Activated CD8-positive, alpha-beta memory T cell treated with anti-CD3 and anti-CD28 coated beads, Interleukin-2, amount 50 U/mL, for 1 hour (primary cell): ENCODE measurements at regions not wholly inside any gene's neighbourhood (a gene's known extent, or its start where the extent isn't known, plus 50 kb on each side); places are given as distances from the start of the nearest gene placed in this dataset.
"Not testable (repeated sequence)": the region's sequence is repeated elsewhere in the genome, so short reads cannot be mapped to it uniquely, and the experiment has no call there.

Experiments
- DNase-seq: peaks from one replicate; pipeline ENCODE4 v3.0.0-alpha.2; 2020; ENCODE audit errors: extremely low read depth

DNA sequence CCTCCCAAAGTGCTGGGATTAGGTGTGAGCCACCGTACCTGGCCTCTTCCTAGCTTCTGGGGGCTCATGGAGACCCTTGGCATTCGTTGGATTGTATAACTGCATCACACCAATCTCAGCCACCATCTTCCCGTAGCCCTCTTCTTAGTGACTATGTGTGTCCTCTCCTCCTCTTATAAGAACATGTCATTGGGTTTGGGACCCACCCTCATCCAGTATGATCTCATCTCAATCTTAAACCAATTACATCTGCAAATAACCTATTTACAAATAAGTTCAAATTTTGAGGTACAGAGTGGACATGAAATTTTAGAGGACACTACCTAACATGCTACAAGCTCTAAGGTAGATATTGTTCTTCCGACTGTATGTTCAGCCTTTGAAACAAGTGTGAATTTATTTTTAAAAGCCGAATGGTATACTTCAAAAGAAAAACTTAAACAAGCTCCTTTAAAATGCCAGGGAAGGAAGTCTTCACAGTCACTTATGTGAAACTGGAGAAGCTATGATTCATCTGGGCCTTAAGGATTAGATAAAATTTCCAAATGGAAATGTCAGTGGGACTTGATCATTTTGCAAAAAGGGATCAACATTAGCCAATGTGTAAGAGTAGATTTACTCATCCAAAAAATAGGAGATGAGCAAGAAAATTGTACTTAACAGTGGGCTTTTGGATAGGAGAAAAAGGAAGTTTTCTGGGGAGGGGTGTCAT lies 225.7 kb downstream of the MEX3B start:
- no peak for DNase-seq

DNA sequence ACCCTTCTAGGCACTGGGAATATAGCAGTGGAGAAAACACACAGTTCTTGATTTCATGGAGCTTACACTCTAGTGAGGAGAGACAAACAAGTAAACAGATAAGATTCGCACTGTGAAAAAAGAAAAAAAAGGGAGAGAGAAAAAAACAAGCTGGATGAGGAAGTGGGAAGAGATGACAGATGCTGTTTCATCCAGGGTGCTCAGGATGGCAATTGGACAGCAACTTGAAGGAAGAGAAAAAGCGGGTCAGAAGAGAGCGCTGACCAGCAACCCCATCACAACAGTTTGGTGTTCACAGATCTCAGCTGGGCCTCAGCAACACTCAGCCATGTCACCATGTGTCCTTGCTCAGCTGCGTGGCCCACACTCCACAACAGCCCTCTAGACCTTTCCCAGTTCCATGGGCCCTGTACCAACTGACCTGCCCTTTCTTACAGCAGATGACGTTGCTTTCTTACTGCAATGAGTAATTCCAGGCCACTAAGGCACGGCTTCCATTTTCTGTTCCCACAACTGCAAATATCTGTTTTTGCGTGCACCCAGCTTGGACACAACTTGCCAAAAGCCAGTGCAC lies 230.8 kb downstream of the MEX3B start:
- DNase-seq, result no peak

DNA sequence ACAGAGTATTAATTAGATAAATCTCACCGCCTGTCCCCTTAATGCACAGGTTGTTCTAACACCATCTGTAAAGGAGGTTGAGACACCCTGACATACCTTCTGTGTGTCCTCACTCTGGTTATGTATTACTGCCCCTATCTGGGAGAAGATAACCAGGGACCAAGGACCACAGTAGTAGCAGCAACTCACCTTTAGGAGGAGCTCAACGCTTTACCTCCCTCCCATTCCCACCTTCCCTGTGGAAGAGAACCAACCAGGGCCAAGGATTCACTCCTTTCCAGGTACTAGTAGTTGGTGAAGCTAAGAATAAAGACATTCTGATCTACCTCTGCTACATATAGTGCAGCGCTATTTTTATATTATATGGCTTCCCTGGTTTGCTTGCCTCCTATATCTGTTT lies 232.6 kb downstream of the MEX3B start:
- no peak for DNase-seq

DNA sequence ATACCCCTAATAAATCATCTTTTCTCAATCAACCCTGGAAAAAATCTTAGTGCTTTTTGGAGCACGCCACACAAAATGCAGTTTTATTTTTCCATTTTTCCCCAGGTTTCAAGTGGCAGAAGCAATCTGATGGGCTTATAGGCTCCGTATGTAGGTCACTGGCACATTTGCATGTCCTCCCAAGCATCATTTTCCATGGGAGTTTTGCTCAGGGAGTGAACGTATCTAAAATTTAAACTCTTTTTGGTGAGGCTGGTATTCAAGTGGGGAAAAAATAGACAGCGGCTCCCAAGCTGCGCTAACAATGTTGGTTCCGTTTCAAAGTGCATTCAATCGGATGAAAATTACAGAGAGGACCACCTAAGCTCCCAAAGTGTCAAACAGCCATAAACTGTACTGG lies 233.4 kb downstream of the MEX3B start:
- no peak for DNase-seq

DNA sequence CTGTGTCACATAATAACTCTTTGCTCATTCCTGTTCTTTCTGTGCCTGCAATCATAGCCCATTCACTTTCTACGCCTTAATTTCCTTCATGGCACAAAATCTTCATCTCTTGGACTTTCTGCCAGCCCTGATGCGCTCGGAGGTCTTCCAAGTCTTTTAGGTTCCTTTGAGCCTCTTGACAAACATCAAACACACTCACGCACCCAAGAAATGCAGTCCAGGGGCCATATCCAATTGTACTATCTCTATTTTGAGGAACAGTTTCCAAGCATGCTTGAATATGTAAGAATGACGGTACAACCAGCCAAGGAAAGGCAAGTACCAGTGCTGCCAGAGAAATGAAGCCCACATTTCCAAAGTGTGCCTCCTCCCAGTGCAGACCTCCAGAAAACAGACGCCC lies 234.1 kb downstream of the MEX3B start:
- DNase-seq, result no peak

DNA sequence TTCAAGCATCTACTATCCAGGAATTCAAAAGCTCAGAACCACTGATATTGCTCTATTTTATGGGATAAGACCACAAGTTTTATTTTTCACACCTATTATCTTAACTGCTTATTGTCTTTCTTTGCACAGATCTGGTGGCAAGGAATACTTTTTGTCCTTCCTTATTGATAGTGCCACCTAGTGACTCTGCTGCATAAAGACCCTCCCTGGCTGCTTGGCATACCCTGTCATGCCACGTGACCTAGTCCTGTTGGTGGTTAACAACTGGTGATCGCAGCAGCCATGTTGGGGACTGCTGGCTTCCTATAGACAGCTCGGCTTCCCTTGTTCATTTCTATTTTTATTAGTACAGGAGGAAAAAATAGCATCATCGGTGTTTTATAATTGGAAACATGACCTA lies 236.3 kb downstream of the MEX3B start:
- no peak for DNase-seq

DNA sequence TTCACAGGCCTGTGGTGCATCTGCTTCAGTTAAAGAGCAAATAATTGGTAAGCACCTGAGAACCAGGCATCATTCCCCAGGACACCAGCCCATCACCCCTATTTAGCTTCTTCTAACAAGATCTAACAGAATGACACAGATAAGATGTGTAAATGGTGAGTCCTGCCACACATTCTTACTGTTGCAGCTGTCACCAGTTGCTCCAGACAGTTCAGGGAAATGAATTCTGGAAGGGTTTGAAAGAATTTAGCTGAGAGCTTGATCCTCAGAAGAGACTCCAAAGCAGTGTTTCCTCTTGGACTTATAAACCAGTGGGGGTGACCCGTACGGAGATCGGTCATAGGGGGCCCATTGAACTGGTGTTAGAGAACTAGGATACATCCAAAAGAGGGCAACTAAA lies 238.0 kb downstream of the MEX3B start:
- no peak for DNase-seq

DNA sequence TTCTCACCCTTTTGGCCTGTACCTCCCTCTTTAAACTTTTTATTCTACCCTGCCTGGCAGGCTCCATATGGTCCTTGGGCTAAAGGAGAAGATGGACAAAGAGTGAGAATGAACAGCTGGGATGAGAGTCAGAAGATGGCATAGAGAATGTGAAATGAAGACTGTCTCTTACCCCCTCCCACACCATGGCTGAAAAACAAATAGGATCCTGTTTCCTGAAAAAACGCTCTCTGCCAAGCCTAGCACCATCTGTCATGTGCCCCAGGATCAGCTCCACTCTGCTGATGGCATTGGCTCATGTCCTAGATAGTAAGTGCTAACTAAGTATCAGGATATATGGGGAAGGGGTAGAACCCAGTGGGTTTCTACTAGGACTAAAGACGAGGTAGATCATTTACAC lies 238.6 kb downstream of the MEX3B start:
- DNase-seq, result no peak

DNA sequence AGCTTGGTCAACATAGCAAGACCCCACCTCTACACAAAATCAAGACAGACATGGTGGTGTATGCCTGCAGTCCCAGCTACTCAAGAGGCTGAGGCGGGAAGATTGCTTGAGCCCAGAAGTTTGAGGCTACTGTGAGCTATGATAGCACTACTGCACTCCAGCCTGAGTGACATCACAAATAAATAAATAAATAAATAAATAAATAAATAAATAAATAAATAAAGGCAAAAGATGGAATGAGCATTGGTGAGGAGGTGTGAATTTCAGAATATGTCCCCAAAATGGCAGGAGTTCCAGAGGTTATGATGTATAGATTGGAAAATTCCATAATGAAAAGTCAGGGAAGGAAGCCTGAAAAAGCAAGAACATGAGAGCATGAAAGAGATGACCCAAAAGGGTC lies 249.9 kb downstream of the MEX3B start:
- no peak for DNase-seq

DNA sequence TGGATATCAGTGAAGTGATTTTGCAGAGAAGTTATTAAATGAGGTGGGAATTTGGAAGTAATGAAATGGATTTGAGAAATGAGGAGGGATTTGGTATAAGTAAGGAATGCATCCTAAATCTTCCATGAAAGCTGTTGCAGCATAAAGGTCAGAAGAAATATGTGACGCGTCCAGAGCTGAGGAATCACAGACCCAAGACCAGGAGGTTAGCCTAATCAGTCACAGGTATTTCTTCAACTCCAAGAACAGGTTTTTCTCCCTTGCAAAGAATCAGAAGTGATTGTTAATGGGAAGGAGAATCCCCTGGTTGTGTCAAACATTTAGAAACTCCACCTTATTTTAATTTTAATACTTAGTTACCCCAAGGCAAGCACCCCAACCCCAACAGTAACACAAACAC lies 253.2 kb downstream of the MEX3B start:
- no peak for DNase-seq

DNA sequence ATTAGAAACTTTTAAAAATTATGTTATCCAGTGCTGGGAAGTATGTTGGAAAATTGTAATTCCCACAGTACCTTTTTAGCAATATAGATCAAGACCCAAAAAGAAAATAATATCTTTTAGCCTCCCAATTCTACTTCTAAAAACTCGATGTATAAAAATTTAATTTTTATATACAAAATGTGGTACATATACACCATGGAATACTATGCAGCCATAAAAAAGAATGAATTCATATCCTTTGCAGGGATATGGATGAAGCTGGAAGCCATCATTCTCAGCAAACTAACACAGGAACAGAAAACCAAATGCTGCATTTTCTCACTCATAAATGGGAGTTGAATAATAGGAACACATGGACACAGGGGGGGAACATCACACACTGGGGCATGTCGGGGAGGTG lies 254.5 kb downstream of the MEX3B start:
- not testable (repeated sequence) for DNase-seq

DNA sequence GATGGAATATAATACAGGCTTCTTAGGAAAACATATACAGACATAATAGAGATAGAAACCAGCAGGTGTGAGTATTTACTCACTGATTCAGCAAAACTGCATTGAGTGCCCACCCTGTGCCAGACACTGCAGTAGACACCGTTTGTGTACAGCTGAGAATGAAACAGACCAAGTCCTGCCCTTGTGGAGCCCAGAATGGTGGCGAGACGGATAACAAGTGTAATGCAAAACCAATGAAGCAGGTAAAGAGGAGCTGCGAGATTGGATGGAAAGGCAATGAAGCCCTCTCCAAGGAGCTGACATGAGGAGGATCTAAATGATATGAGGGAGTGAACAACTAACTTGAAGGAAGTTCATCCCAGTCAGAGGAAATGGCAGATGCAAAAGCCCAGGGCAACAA lies 256.4 kb downstream of the MEX3B start:
- no peak for DNase-seq

DNA sequence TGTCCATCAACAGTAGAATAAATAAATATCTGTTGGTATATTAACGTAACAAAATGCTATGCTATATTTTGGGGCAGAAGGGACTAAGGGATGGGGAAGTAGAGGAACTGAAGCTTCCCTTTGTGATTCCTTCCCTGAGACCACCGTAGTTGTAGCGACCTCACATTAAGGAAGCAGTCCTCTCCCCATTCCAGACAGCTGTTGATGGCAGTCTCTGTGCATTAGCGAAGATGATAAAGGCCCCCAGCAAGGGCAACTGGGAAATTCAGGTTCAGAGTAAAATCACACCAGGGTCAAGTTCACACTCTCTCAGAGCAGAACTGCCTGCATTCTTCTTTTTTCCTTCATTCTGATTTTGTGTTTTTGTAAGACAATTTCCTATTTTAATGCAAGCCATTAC lies 259.0 kb downstream of the MEX3B start:
- DNase-seq, result no peak

DNA sequence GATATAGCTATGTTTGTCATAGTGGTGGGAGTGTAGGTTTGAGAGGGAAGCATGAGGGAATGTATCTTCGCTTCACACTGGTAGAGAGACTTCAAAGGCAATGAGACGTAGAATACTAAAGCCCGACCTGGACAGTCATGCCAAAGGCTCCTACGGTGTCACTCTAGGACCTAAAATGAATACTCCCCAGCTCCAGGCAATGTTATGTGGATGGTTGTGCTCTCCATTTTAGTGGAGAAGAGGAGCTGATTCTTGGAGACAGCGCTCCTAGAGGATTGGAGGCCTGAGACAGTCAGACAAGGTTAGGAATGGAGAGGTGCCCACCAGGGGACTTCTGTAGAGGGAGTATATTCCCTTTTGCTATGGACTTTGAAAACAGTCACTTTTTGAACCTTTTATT lies 260.1 kb downstream of the MEX3B start:
- DNase-seq, result no peak

DNA sequence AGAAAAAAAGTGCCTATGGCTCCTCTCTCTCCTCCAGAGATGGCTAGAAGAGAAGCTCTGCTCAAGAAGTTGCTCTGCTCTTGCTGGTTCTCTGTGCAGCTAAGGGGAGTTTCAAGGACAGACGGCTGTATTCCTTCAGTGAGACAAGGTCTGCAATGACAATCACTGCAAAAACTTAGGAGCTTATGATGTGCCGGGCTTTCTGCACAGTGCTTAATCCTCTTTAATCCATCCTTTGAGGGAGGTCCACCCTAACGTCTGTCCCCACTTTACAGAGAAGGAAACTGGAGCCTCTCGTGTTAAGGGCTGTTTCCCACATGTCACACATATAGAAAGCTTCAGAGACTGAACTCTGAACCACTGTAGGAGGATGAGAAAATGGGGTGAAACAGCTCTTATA lies 260.6 kb downstream of the MEX3B start:
- no peak for DNase-seq

DNA sequence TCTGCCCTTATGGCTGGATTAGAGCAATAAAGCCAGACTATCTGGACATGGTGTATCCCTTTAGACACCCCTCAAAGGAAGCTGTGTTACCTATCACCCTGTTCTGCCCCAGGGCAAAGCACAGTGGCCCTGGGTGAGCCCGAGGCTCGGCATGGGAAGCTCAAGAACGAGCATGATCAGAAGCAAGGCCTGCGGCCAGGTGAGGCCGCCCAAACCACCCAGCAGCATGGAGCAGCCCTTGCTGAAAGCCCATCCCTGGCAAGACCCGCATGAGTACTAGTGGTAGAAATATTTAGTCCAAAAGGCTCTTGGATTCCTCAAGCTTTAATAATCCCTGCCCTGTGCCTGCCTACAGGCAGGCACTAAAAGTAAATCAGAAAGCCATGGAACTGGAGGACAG lies 261.1 kb downstream of the MEX3B start:
- no peak for DNase-seq

DNA sequence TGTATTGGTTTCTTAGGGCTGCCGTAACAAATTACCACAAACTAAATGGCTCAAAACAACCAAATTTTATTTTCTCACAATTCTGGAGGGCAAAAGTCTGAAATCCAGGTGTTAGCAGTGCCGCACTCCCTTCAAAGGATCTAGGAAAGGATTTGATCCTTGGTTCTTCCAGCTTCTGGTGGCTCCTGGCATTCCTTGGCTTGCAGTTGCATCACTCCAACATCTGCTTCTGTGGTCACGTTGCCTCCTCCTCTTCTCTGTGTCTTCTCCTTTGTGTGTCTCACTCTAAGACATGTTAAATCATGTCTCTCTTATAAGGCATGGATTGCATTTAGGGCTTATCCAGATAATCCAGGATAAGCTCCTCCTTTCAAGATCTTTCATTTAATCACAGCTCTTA lies 262.2 kb downstream of the MEX3B start:
- DNase-seq, result no peak

DNA sequence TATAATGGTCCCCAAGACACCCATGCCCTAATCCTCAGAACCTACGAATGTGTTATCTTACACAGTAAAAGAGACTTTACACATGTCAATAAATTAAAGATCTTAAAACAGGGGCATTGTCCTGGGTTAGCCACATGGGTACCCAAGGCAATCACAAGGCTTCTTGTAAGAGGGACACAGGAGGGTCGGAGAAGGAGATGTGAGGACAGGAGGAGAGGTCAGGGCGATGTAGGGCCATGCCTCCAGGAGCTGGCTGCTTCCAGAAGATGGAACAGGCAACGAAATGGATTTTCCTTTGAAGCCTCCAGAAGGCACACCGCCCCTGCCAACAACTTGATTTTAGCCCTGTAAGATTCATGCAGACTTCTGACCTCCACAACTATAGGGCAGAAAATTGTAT lies 262.7 kb downstream of the MEX3B start:
- DNase-seq, result no peak

DNA sequence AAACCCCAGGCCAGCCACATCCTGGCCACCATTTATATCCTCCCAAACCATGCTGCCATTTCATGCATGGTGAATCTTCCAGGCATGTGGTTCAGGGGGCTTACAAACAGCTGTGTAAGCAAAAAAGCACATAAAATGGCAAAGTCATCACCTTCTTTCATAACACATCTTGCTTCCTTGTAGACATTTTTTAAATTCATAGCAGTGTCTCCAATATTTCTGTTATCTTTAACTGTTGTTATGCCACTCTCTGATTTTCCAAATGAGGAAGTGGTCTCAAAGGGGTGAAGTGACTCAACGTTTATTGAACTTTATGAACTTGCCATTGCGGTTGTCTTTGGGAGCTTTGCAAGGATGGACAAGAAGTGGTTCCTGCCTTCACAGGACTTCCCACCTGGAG lies 264.4 kb downstream of the MEX3B start:
- DNase-seq, result no peak

DNA sequence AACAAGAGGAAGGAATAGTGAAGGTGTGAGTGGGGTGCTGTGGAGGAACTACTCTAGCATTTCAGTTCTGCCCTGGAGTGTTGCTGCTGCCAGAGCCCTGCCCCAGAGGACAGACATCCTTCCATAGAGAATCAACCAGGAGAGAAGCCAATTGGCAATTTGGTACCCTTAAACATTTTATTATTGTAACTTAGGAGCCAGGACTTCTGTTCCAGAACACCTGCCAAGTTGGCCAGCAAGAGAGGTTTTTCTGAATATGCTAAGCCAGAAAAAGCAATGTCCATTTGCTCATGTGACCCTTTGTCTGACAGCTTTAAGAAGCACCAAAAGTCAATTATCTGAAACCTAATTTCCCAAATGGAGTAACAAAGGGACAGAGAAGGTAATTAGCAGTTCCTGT lies 264.9 kb downstream of the MEX3B start:
- no peak for DNase-seq

DNA sequence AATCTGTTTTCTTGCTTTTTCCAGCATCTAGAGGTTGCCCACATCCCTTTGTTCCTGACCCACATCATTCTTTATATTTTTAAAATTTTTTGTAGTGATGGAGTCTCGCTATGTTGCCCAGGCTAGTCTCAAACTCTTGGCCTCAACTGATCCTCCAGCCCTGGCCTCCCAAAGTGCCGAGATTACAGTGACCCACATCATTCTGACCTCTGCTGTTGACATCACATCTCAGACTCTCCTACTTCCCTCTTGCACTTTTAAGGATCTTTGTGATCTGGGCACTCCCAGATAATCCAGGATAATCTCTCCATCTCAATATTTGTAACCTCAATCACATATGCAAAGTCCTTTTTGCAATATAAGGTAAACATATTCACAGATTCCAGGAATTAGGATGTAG lies 266.6 kb downstream of the MEX3B start:
- no peak for DNase-seq

DNA sequence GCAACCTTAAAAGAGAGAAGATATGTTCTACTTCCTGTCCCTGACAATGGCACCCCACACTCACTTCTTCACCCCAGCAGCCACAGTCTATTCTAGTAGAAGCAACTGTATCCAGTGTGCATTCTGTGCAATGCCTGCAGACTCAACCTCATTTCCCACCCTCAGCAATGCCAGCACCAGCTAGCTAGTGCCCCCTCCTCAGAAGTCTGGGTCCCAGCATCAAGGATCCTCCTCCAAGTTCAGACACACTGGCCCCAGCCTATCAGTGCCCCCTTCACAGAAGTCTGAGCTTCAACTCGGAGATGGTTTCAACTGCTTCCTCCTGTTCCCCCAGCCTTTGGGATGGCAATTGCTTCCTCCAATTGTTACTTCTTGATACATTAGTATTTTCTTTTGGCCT lies 268.3 kb downstream of the MEX3B start:
- DNase-seq, result no peak

DNA sequence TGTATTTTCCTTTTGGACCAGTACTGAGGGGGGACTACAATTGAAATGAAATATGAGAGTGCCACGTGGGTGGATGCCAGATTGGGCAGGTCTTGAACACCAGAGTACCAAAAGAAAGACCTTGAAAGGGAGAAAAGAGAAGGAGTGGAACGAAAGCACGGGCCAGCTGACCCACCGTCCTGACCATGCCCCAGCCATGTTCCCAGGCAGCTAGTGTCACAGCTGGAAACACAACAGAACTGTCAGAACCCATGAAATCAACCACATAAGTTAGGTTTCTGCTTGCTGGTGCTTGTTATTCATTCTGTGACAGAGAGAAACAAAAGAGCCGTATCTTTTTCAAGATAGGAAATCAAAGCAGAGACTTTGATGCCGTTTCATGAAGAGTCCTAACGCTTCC lies 268.8 kb downstream of the MEX3B start:
- no peak for DNase-seq

DNA sequence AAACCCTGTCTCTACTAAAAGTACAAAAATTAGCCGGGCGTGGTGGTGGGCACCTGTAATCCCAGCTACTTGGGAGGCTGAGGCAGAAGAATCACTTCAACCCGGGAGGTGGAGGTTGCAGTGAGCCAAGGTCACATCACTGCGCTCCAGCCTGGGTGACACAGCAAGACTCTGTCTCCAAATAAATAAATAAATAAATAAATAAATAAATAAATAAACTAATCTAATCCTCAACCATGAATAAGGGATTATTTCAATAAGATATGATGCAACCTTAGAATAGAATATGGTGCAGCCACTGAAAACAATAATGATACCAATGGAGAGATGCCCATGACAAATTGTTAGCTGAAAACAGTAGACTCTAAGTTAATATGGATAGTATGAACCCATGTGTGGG lies 270.0 kb downstream of the MEX3B start:
- not testable (repeated sequence) for DNase-seq
